ENCODE measurements at regions not wholly inside any gene's neighbourhood (a gene's known extent, or its start where the extent isn't known, plus 50 kb on each side); places are given as distances from the start of the nearest gene placed in this dataset.

DNA sequence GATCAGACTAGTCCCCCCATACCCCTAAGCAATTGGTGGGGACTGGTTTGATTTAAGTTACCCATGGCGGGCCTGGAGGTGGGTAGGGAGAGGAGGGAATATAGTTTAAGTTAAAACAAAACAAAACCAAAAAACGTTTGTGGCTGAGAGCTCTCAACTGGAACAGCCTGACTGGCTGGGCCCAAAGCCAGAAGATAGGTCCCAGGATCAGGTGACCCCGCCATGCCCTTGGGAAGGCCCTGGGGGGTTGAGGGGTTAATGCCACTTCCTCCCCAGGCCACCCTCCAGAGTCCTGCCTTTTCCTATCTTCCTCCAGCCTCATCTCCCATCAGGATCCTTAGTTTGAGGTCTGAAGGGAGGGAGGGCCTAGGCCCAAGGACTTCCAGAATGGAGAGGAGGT, 82.3 kb upstream of the LHX1 start:
- no peaks in the 10 kb centered on the region; the same call in 1 of the 2 replicates for H3K4me1 ChIP-seq (ENCODE audit: insufficient read depth, low read length)
- no peak overlapping the region for H3K9ac ChIP-seq (ENCODE audit: low read depth, low read length)
- no peak overlapping the region for H3K27ac ChIP-seq (ENCODE audit: low read length)

GRCh38 chr17:36855459-36855858, 81.8 kb upstream of the LHX1 start:
- Histone ChIP-seq H3K27ac (ENCODE audit: low read length) (no peak overlapping the region), H3K9me3 (ENCODE audit: insufficient read depth, low read depth, low read length) (no peaks in the 10 kb centered on the region), H3K27me3 (ENCODE audit: insufficient read depth, low read length) (no peaks in the 10 kb centered on the region), H3K36me3 (ENCODE audit: insufficient read depth, low read depth, low read length) (no peaks in the 10 kb centered on the region), H3K9ac (ENCODE audit: low read depth, low read length) (no peak overlapping the region), H3K4me3 (ENCODE audit: low read length) (no peak overlapping the region), H3K4me1 (ENCODE audit: insufficient read depth, low read length) (no peaks in the 10 kb centered on the region; the same call in 1 of the 2 replicates)

More for the DNA sequence above, 82.3 kb upstream of the LHX1 start:
- H3K4me3 ChIP-seq (ENCODE audit: low read length) = no peak overlapping the region
- no peaks in the 10 kb centered on the region for H3K9me3 ChIP-seq (ENCODE audit: insufficient read depth, low read depth, low read length)
- H3K36me3 ChIP-seq (ENCODE audit: insufficient read depth, low read depth, low read length) = no peaks in the 10 kb centered on the region
- no peaks in the 10 kb centered on the region for H3K27me3 ChIP-seq (ENCODE audit: insufficient read depth, low read length)

GRCh38 chr17:36856222-36856621, 81.1 kb upstream of the LHX1 start:
- Histone ChIP-seq H3K4me1 (ENCODE audit: insufficient read depth, low read length) (no peaks in the 10 kb centered on the region; the same call in 1 of the 2 replicates), H3K36me3 (ENCODE audit: insufficient read depth, low read depth, low read length) (no peaks in the 10 kb centered on the region), H3K9ac (ENCODE audit: low read depth, low read length) (no peak overlapping the region), H3K9me3 (ENCODE audit: insufficient read depth, low read depth, low read length) (no peaks in the 10 kb centered on the region), H3K27me3 (ENCODE audit: insufficient read depth, low read length) (no peaks in the 10 kb centered on the region), H3K4me3 (ENCODE audit: low read length) (no peak overlapping the region), H3K27ac (ENCODE audit: low read length) (no peak overlapping the region)

GRCh38 chr17:36856903-36857381, 80.3 kb upstream of the LHX1 start:
- Histone ChIP-seq H3K27me3 (ENCODE audit: insufficient read depth, low read length) (no peaks in the 10 kb centered on the region), H3K4me1 (ENCODE audit: insufficient read depth, low read length) (no peaks in the 10 kb centered on the region; the same call in 1 of the 2 replicates), H3K9me3 (ENCODE audit: insufficient read depth, low read depth, low read length) (no peaks in the 10 kb centered on the region), H3K9ac (ENCODE audit: low read depth, low read length) (no peak overlapping the region), H3K27ac (ENCODE audit: low read length) (no peak overlapping the region), H3K4me3 (ENCODE audit: low read length) (no peak overlapping the region), H3K36me3 (ENCODE audit: insufficient read depth, low read depth, low read length) (no peaks in the 10 kb centered on the region)

DNA sequence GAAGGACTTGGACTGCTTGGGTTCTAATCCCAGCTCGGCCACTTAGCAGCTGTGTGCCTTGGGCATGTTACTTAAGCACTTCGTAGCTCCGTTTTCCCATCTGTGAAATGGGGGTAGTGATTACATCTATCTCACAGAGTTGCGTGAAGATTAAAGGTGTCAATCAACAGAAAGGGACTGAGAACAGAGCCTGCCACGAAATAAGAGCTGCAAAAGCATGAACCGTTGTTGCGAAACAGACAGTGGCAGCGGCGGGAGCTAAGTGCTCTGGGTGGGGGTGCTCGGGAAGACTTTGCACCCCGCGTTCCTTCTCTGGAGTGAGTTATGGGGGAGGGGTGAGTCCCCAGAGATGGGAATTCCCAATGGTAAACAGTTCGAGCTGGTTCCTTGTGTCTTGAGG, 79.6 kb upstream of the LHX1 start:
- H3K27me3 ChIP-seq (ENCODE audit: insufficient read depth, low read length) = no peaks in the 10 kb centered on the region

GRCh38 chr17:36858119-36859002, 78.9 kb upstream of the LHX1 start:
- Histone ChIP-seq H3K36me3 (ENCODE audit: insufficient read depth, low read depth, low read length) (no peaks in the 10 kb centered on the region), H3K4me3 (ENCODE audit: low read length) (no peak overlapping the region), H3K27ac (ENCODE audit: low read length) (no peak overlapping the region), H3K4me1 (ENCODE audit: insufficient read depth, low read length) (no peaks in the 10 kb centered on the region; the same call in 1 of the 2 replicates), H3K9ac (ENCODE audit: low read depth, low read length) (no peak overlapping the region), H3K9me3 (ENCODE audit: insufficient read depth, low read depth, low read length) (no peaks in the 10 kb centered on the region), H3K27me3 (ENCODE audit: insufficient read depth, low read length) (no peaks in the 10 kb centered on the region)

More for the DNA sequence above, 79.6 kb upstream of the LHX1 start:
- no peaks in the 10 kb centered on the region; the same call in 1 of the 2 replicates for H3K4me1 ChIP-seq (ENCODE audit: insufficient read depth, low read length)
- H3K36me3 ChIP-seq (ENCODE audit: insufficient read depth, low read depth, low read length) = no peaks in the 10 kb centered on the region
- no peak overlapping the region for H3K27ac ChIP-seq (ENCODE audit: low read length)
- no peak overlapping the region for H3K4me3 ChIP-seq (ENCODE audit: low read length)
- H3K9ac ChIP-seq (ENCODE audit: low read depth, low read length) = no peak overlapping the region
- H3K9me3 ChIP-seq (ENCODE audit: insufficient read depth, low read depth, low read length) = no peaks in the 10 kb centered on the region

DNA sequence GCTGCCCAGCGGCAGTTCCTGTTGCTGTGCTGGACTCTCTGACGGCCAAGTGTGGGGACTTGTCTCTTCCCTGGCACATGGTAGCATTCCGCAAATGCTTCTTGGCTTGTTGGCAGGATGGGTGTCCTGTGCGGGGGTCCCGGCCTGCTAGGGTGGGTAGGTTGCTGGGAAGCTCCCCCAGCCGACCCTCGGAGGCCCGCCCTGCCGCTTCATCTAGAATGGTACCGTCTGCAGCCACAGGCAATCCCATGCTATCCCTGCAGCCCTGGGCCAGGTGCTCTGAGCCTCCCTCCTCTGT, 78.3 kb upstream of the LHX1 start:
- H3K9ac ChIP-seq (ENCODE audit: low read depth, low read length) = no peak overlapping the region
- H3K27ac ChIP-seq (ENCODE audit: low read length) = no peak overlapping the region
- H3K27me3 ChIP-seq (ENCODE audit: insufficient read depth, low read length) = no peaks in the 10 kb centered on the region
- H3K9me3 ChIP-seq (ENCODE audit: insufficient read depth, low read depth, low read length) = no peaks in the 10 kb centered on the region
- no peaks in the 10 kb centered on the region for H3K36me3 ChIP-seq (ENCODE audit: insufficient read depth, low read depth, low read length)
- H3K4me3 ChIP-seq (ENCODE audit: low read length) = no peak overlapping the region
- no peaks in the 10 kb centered on the region; the same call in 1 of the 2 replicates for H3K4me1 ChIP-seq (ENCODE audit: insufficient read depth, low read length)

DNA sequence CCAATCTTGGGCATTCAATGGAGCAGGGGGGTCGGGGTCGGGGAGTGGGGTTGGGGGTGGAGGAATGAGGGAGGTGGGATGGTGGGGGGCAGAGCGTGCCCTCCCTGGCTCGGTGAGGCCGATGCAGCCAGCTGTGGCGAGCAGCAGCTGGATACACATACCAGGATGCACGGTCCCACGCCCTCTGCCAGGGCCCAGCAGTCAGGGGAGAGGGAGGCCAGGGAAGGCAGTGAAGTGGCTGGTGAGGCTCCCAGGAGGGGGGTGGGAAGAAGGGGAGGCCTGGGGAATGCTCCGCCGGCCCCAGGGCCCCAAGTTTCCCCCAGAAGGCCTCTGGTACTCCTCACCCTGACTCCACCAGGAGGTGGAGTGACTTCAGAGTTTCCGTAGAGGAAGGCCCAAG, 77.6 kb upstream of the LHX1 start:
- H3K36me3 ChIP-seq (ENCODE audit: insufficient read depth, low read depth, low read length) = no peaks in the 10 kb centered on the region

GRCh38 chr17:36861531-36861930, 75.7 kb upstream of the LHX1 start:
- no peak overlapping the region for H3K9ac ChIP-seq (ENCODE audit: low read depth, low read length)
- no peaks in the 10 kb centered on the region for H3K36me3 ChIP-seq (ENCODE audit: insufficient read depth, low read depth, low read length)
- no peaks in the 10 kb centered on the region; the same call in 1 of the 2 replicates for H3K4me1 ChIP-seq (ENCODE audit: insufficient read depth, low read length)
- no peaks in the 10 kb centered on the region for H3K9me3 ChIP-seq (ENCODE audit: insufficient read depth, low read depth, low read length)
- no peaks in the 10 kb centered on the region for H3K27me3 ChIP-seq (ENCODE audit: insufficient read depth, low read length)
- no peak overlapping the region for H3K27ac ChIP-seq (ENCODE audit: low read length)
- H3K4me3 ChIP-seq (ENCODE audit: low read length) = no peak overlapping the region

More for the DNA sequence above, 77.6 kb upstream of the LHX1 start:
- H3K9me3 ChIP-seq (ENCODE audit: insufficient read depth, low read depth, low read length) = no peaks in the 10 kb centered on the region
- H3K4me1 ChIP-seq (ENCODE audit: insufficient read depth, low read length) = no peaks in the 10 kb centered on the region; the same call in 1 of the 2 replicates
- H3K27me3 ChIP-seq (ENCODE audit: insufficient read depth, low read length) = no peaks in the 10 kb centered on the region
- H3K27ac ChIP-seq (ENCODE audit: low read length) = no peak overlapping the region
- no peak overlapping the region for H3K4me3 ChIP-seq (ENCODE audit: low read length)
- H3K9ac ChIP-seq (ENCODE audit: low read depth, low read length) = no peak overlapping the region

DNA sequence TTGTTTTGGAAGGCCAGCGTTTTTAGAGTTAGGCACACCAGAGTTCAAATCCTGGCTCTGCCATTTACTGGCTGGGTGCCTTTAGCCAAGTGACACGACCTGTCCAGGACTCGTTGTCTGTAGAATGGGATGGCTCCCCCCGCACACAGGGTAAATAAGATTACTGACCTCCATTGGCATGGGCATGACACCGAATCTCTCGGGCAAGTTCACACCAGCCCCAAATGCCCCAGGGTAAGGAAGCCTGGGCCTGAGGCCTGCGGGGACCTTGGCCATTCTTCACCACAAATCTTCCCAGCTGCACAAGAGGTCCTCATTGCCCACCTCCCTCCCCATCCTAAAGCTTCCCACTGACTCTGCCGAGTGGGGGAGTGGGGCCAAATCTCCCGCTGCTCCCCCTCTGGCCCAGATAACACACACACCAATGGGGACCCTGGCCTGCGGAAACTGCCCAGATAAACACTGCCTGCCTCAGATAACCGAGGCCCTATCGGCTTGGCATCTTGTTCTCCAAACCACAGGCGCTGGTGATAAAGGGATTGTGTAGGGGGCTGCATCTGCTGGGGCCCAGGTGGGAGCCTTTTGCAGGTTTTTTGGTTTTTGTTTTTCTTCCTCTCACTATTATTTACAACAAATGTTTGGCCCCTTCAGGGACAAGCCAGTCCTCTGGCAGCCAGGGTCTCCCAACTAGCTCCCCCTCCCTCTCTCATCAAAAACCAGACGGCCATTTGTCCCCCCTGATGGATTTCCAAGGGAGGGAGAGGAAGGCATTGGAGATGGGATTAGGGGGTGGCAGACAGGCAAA, 75.0 kb upstream of the LHX1 start:
- Histone ChIP-seq H3K9ac (ENCODE audit: low read depth, low read length) (no peak overlapping the region), H3K4me3 (ENCODE audit: low read length) (no peak overlapping the region), H3K4me1 (ENCODE audit: insufficient read depth, low read length) (no peaks in the 10 kb centered on the region; the same call in 1 of the 2 replicates), H3K27me3 (ENCODE audit: insufficient read depth, low read length) (no peaks in the 10 kb centered on the region), H3K36me3 (ENCODE audit: insufficient read depth, low read depth, low read length) (no peaks in the 10 kb centered on the region), H3K9me3 (ENCODE audit: insufficient read depth, low read depth, low read length) (no peaks in the 10 kb centered on the region), H3K27ac (ENCODE audit: low read length) (no peak overlapping the region)

GRCh38 chr17:36863131-36863530, 74.1 kb upstream of the LHX1 start:
- no peak overlapping the region for H3K27ac ChIP-seq (ENCODE audit: low read length)
- no peak overlapping the region for H3K9ac ChIP-seq (ENCODE audit: low read depth, low read length)
- H3K36me3 ChIP-seq (ENCODE audit: insufficient read depth, low read depth, low read length) = no peaks in the 10 kb centered on the region
- no peaks in the 10 kb centered on the region for H3K27me3 ChIP-seq (ENCODE audit: insufficient read depth, low read length)
- H3K4me1 ChIP-seq (ENCODE audit: insufficient read depth, low read length) = no peaks in the 10 kb centered on the region; the same call in 1 of the 2 replicates
- H3K4me3 ChIP-seq (ENCODE audit: low read length) = no peak overlapping the region
- no peaks in the 10 kb centered on the region for H3K9me3 ChIP-seq (ENCODE audit: insufficient read depth, low read depth, low read length)

Measured in iPS-20b (cell line).